PC-3 (cell line): ENCODE measurements at regions not wholly inside any gene's neighbourhood (a gene's known extent, or its start where the extent isn't known, plus 50 kb on each side); places are given as distances from the start of the nearest gene placed in this dataset.
"Not testable (repeated sequence)": the region's sequence is repeated elsewhere in the genome, so short reads cannot be mapped to it uniquely, and the experiment has no call there.

Experiments
- ATAC-seq: fragments of 200-7000 bp; cut with Tn5 transposase; 2 replicates; pipeline ENCODE4 v1.9.1; 2020; ENCODE audit warnings: mild to moderate bottlenecking, moderate library complexity
- BruUV-seq: library from RNA; stranded (reverse); fragments of 400-500 nt; replicated peaks from 2 replicates; lab custom pipeline; 2021; lab: Mats Ljungman, UMichigan
- CTCF ChIA-PET: fragments of 300-600 bp; sonication (Branson Sonifier 250); formaldehyde crosslinking; loops from one replicate; lab custom pipeline; 2022; ENCODE audit warnings: antibody characterized with exemption; lab: Charles Lee
- POLR2A ChIA-PET: fragments of 300-600 bp; sonication (Branson Sonifier 250); formaldehyde crosslinking; loops from one replicate; lab custom pipeline; 2022; ENCODE audit warnings: antibody characterized with exemption; ENCODE audit not compliant: unreplicated experiment; lab: Charles Lee
- DNase-seq: peaks from one replicate; pipeline ENCODE4 v3.0.0-alpha.2; 2015
- H2AFZ ChIP-seq: fragments of 300-600 bp; sonication (generic); 2 replicates; pipeline ENCODE4 v1.6.0; 2016; ENCODE audit warnings: antibody characterized with exemption, low read length
- H3F3A ChIP-seq: fragments of 300-600 bp; sonication (generic); one replicate; pipeline ENCODE4 v1.6.0; 2017; ENCODE audit warnings: antibody characterized with exemption, low read length, control low read depth, mild to moderate bottlenecking; ENCODE audit not compliant: unreplicated experiment
- H3K27ac ChIP-seq: fragments of 300-600 bp; sonication (generic); 2 replicates; pipeline ENCODE4 v1.5.1; 2016; ENCODE audit warnings: mild to moderate bottlenecking, low read length
- H3K27me3 ChIP-seq: fragments of 300-600 bp; sonication (generic); 2 replicates; pipeline ENCODE4 v1.6.1; 2016; ENCODE audit warnings: low read length, mixed read lengths
- H3K36me3 ChIP-seq: fragments of 300-600 bp; sonication (generic); 2 replicates; pipeline ENCODE4 v1.6.1; 2016; ENCODE audit warnings: low read depth, mixed run types, low read length, mixed read lengths
- H3K4me1 ChIP-seq: fragments of 300-600 bp; sonication (generic); 2 replicates; pipeline ENCODE4 v1.5.1; 2016; ENCODE audit warnings: low read length; ENCODE audit not compliant: insufficient read depth
- H3K4me2 ChIP-seq: fragments of 300-600 bp; sonication (generic); 2 replicates; pipeline ENCODE4 v1.6.0; 2016; ENCODE audit warnings: low read length
- H3K4me3 ChIP-seq: fragments of 300-600 bp; sonication (generic); 2 replicates; pipeline ENCODE4 v1.5.1; 2016; ENCODE audit warnings: mild to moderate bottlenecking, low read length, mixed read lengths
- H3K79me2 ChIP-seq: fragments of 300-600 bp; sonication (generic); 2 replicates; pipeline ENCODE4 v1.6.1; 2017; ENCODE audit warnings: low read length, mixed read lengths
- H3K9ac ChIP-seq: fragments of 300-600 bp; sonication (generic); 2 replicates; pipeline ENCODE4 v1.6.0; 2016; ENCODE audit warnings: mild to moderate bottlenecking, low read length
- H3K9me2 ChIP-seq: fragments of 300-600 bp; sonication (generic); replicated peaks from 2 replicates; pipeline ENCODE4 v1.6.1; 2016; ENCODE audit warnings: mixed run types, low read length, mixed read lengths
- H3K9me3 ChIP-seq: fragments of 300-600 bp; sonication (generic); 2 replicates; pipeline ENCODE4 v1.6.1; 2016; ENCODE audit warnings: low read length, mixed read lengths
- H4K20me1 ChIP-seq: fragments of 300-600 bp; sonication (generic); 2 replicates; pipeline ENCODE4 v1.6.1; 2016; ENCODE audit warnings: low read length, mixed read lengths
- EZH2 ChIP-seq: fragments of 300-600 bp; sonication (generic); IDR thresholded peaks from one replicate; pipeline ENCODE4 v1.6.1; 2017; ENCODE audit warnings: antibody characterized with exemption, mild to moderate bottlenecking, low read length; ENCODE audit not compliant: unreplicated experiment
- EZH2phosphoT487 ChIP-seq: fragments of 300-600 bp; sonication (generic); IDR thresholded peaks from 2 replicates; pipeline ENCODE4 v1.6.1; 2018; ENCODE audit warnings: mild to moderate bottlenecking, antibody characterized with exemption, low read length, borderline replicate concordance
- intact Hi-C: fragments of 100-400 bp; cut with micrococcal nuclease; formaldehyde crosslinking; loops from 2 replicates; pipeline ENCODE4 v1.9.0; 2023
- TF ChIP-seq, protein P1 (sequence below): fragments of 300-600 bp; sonication (generic); conservative IDR thresholded peaks from 2 replicates; pipeline ENCODE4 v1.5.1; 2017; ENCODE audit warnings: antibody characterized with exemption, low read depth, mild to moderate bottlenecking, low read length

DNA sequence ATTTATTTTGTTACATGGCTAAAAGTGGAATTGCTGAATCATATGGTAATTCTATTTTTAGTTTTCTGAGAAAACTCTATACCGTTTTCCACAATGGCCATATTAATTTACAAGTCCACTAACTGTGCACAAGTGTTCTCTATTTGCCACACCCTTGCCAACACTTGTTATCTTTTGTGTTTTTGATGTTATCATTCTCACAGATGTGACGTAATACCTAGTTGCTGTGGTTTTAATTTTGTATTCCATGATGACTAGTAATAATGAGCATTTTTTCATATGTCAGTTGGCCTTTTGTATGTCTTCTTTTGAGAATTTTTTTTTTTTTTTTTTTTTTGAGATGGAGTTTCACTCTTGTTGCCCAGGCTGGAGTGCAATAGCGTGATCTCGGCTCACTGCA is 164.2 kb upstream of the SPANXN4 start:
- no peaks in the 10 kb centered on the region for H3K9me2 ChIP-seq
- no peaks in the 10 kb centered on the region for H3K9me3 ChIP-seq
- no peak overlapping the region for H3K27ac ChIP-seq
- no peak overlapping the region for H3K9ac ChIP-seq
- H3K4me3 ChIP-seq, result no peak overlapping the region
- BruUV-seq, result no TSS peak
- H3K4me1 ChIP-seq, result no peaks in the 10 kb centered on the region
- TF ChIP-seq EZH2phosphoT487 (no peak), EZH2 (no peak)
- TF ChIP-seq, protein P1, sequence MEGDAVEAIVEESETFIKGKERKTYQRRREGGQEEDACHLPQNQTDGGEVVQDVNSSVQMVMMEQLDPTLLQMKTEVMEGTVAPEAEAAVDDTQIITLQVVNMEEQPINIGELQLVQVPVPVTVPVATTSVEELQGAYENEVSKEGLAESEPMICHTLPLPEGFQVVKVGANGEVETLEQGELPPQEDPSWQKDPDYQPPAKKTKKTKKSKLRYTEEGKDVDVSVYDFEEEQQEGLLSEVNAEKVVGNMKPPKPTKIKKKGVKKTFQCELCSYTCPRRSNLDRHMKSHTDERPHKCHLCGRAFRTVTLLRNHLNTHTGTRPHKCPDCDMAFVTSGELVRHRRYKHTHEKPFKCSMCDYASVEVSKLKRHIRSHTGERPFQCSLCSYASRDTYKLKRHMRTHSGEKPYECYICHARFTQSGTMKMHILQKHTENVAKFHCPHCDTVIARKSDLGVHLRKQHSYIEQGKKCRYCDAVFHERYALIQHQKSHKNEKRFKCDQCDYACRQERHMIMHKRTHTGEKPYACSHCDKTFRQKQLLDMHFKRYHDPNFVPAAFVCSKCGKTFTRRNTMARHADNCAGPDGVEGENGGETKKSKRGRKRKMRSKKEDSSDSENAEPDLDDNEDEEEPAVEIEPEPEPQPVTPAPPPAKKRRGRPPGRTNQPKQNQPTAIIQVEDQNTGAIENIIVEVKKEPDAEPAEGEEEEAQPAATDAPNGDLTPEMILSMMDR, result no peak
- H4K20me1 ChIP-seq, result no peaks in the 10 kb centered on the region
- ChIA-PET POLR2A (no interaction called here), CTCF (no interaction called here)
- H3K27me3 ChIP-seq, result no peaks in the 10 kb centered on the region
- no peaks in the 10 kb centered on the region for H3F3A ChIP-seq
- no peak overlapping the region for H2AFZ ChIP-seq
- no peaks in the 10 kb centered on the region for H3K79me2 ChIP-seq
- H3K36me3 ChIP-seq, result no peaks in the 10 kb centered on the region
- intact Hi-C loops, result no loop called here
- DNase-seq, result no peak
- no peak for ATAC-seq
- H3K4me2 ChIP-seq, result no peak overlapping the region

DNA sequence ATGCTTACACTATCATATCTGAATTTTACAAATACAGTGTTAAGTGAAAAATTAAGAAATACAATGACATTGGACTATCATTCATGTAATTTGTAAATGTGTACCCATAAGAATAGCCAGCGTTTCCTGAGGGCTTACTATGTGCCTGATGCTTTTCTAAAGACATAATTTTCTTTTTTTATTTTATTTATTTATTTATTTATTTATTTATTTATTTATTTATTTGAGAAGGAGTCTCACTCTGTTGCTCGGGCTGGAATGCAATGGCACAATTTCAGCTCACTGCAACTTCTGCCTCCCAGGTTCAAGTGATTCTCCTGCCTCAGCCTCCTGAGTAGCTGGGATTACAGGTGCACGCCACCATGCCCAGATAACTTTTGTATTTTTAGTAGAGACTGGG is 159.5 kb upstream of the SPANXN4 start:
- POLR2A ChIA-PET, H3K79me2 ChIP-seq, BruUV-seq: not testable (repeated sequence)

DNA sequence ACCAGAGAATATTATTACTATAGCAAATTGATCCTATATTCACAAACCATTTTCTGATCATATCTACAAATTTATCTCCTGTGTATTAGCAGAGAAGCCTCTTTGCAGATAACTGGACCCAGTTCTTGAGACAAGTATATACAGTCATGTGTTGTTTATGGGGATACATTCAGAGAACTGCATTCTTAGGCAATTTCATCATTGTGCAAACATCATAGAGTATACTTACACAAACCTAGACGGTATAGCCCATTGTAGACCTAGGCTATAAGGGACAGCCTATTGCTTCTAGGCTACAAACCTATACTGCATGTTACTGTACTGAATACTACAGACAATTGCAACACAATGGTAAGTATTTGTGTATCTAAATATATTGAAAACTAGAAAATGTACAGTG is 152.5 kb upstream of the SPANXN4 start:
- POLR2A ChIA-PET, result no interaction called here
- intact Hi-C loops, result no loop called here
- ATAC-seq (peak; percentile 72), DNase-seq (peak; percentile 61)
- H3K9me2 ChIP-seq, result no peaks in the 10 kb centered on the region
- H3K79me2 ChIP-seq, result no peaks in the 10 kb centered on the region
- H4K20me1 ChIP-seq, result no peaks in the 10 kb centered on the region
- CTCF ChIA-PET, result no interaction called here
- BruUV-seq, result no TSS peak
- no peak overlapping the region for H3K4me3 ChIP-seq
- H3K4me1 ChIP-seq, result 0 out of 2 replicates have a peak, but pooled peaks cover 4% of the 10 kb centered on the region
- TF ChIP-seq EZH2phosphoT487 (no peak), EZH2 (no peak)
- TF ChIP-seq, protein P1, result no peak
- H3K9ac ChIP-seq, result no peak overlapping the region
- no peaks in the 10 kb centered on the region for H3K9me3 ChIP-seq
- no peak overlapping the region for H3K27ac ChIP-seq
- no peaks in the 10 kb centered on the region for H3F3A ChIP-seq
- H2AFZ ChIP-seq, result no peak overlapping the region
- no peaks in the 10 kb centered on the region for H3K27me3 ChIP-seq
- H3K36me3 ChIP-seq, result no peaks in the 10 kb centered on the region
- no peak overlapping the region for H3K4me2 ChIP-seq

More for the DNA sequence above, 159.5 kb upstream of the SPANXN4 start:
- H3K36me3 ChIP-seq, H3K9me3 ChIP-seq, H2AFZ ChIP-seq, H3K9ac ChIP-seq, H3F3A ChIP-seq, H4K20me1 ChIP-seq, H3K4me3 ChIP-seq, H3K9me2 ChIP-seq, H3K4me1 ChIP-seq, DNase-seq, ATAC-seq, H3K27ac ChIP-seq, intact Hi-C loops, H3K27me3 ChIP-seq, CTCF ChIA-PET, H3K4me2 ChIP-seq: not testable (repeated sequence)
